Naive B cell (primary cell): ENCODE measurements at regions not wholly inside any gene's neighbourhood (a gene's known extent, or its start where the extent isn't known, plus 50 kb on each side); places are given as distances from the start of the nearest gene placed in this dataset.

Experiments used
- ATAC-seq, 2 donors: fragments of 150-1000 bp; cut with Tn5 transposase; 2 replicates each; pipeline ENCODE4 v1.10.0; 2021; ENCODE audit warnings: low read depth in 2 of 2, mild to moderate bottlenecking in 2 of 2, moderate library complexity in 2 of 2
- DNase-seq: peaks from one replicate; pipeline ENCODE4 v3.0.0; 2022
- H3K27ac Mint-ChIP-seq, 6 donors: one replicate each; pipeline ENCODE4 v1.8.0; 2020 to 2022; ENCODE audit warnings: mild to moderate bottlenecking in 6 of 6, mixed read lengths in 6 of 6, moderate library complexity in 5 of 6, inconsistent platforms in 2 of 6
- H3K27me3 Mint-ChIP-seq, 3 donors: one replicate each; pipeline ENCODE4 v1.8.0; 2021 to 2022; ENCODE audit warnings: mixed read lengths in 3 of 3, mild to moderate bottlenecking in 1 of 3
- H3K36me3 Mint-ChIP-seq, 2 donors: one replicate each; pipeline ENCODE4 v1.8.0; 2020 to 2022; ENCODE audit warnings: mixed read lengths in 2 of 2, inconsistent platforms in 1 of 2, mild to moderate bottlenecking in 1 of 2
- H3K4me1 Mint-ChIP-seq, 3 donors: one replicate each; pipeline ENCODE4 v1.8.0; 2020 to 2022; ENCODE audit warnings: mixed read lengths in 3 of 3, inconsistent platforms in 1 of 3, mild to moderate bottlenecking in 1 of 3, moderate library complexity in 1 of 3
- H3K4me3 Mint-ChIP-seq, 8 donors: one replicate each; pipeline ENCODE4 v1.8.0; 2020 to 2022; ENCODE audit warnings: mild to moderate bottlenecking in 8 of 8, mixed read lengths in 8 of 8, moderate library complexity in 8 of 8, inconsistent platforms in 2 of 8
- H3K9me3 Mint-ChIP-seq, 7 donors: one replicate each; pipeline ENCODE4 v1.8.0; 2020 to 2022; ENCODE audit warnings: mixed read lengths in 7 of 7, mild to moderate bottlenecking in 5 of 7, inconsistent platforms in 2 of 7, moderate library complexity in 1 of 7

DNA sequence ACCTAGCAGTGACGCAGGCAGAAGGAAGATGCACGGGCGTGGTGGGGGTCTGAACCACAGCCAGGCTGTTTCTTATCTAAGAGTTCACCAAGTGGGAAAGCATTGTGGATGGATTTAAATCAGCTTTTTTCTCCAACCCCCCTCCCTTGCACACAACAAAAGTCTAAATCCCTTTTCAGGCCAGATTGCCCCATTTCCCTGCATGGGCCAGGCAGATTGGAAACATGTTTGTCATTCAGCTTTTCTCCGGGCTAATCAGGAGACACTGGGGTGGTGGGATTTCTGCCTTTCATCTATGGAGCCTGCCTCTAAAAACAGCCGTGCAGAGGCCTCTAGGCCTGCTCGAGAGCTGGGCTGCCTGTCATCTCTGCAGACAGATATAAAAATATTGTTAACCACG, 166.3 kb upstream of the LEF1 start:
- ATAC-seq (no peak), DNase-seq (no peak)
- no peaks in the 10 kb centered on the region for H3K36me3 Mint-ChIP-seq
- H3K27me3 Mint-ChIP-seq = no peaks in the 10 kb centered on the region
- H3K27ac Mint-ChIP-seq = no peak overlapping the region
- H3K4me1 Mint-ChIP-seq = no peaks in the 10 kb centered on the region
- peaks cover 0 to 1% (median 0%) of the 10 kb centered on the region in 7 donors for H3K9me3 Mint-ChIP-seq
- H3K4me3 Mint-ChIP-seq = no peak overlapping the region

DNA sequence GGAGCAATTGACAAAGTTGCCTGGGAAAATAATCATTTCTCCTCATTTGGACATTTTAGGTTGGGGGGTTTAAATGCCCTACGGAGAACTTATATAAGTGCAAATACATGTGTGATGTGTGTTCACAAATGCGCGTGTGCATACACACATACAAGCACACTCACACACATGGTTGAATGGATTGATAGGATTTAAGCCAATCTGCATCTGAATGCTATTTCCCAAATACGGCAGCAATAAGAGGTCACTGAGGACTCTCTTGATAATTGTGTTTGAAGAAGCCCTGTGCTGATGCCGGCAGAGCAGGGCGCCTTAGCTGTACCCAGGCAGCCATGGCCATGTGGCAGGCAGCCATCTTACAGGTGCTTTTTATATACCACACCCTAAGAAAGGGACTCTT, 165.3 kb upstream of the LEF1 start:
- Mint-ChIP-seq H3K27me3 (no peaks in the 10 kb centered on the region), H3K27ac (no peak overlapping the region), H3K9me3 (peaks cover 0 to 1% (median 0%) of the 10 kb centered on the region in 7 donors), H3K4me1 (no peaks in the 10 kb centered on the region), H3K4me3 (no peak overlapping the region), H3K36me3 (no peaks in the 10 kb centered on the region)
- DNase-seq = no peak
- ATAC-seq = no peak

DNA sequence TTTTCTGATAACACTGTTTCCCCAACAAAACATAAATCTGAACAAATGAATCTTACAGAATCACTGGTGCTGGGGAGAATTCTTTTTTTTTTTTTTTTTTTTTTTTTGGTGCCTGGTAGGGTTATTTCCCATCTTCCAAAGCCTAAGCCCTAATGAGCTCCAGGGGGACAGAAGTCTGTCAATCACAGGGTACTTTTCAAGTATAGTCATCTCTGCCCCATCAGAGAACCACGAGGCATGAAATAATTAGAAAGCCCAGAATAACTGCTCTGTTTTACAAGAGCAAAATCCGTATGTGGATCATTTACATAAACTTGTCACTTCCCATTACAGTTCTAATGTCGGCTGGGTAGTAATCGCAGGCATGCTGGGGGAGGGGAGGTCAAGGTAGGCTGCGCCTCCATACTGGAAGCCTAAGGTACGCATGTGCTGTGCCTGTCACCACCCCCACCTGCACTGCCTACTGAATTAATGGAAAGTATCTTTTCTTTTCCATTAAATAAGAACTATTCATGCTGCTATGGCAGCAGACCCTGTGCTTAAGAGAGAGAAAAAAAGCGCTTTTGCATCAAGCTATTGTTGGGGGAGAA, 164.7 kb upstream of the LEF1 start:
- H3K4me3 Mint-ChIP-seq = no peak overlapping the region
- no peaks in the 10 kb centered on the region for H3K4me1 Mint-ChIP-seq
- H3K27ac Mint-ChIP-seq = no peak overlapping the region
- H3K36me3 Mint-ChIP-seq = no peaks in the 10 kb centered on the region
- peaks cover 0 to 3% (median 0%) of the 10 kb centered on the region in 7 donors for H3K9me3 Mint-ChIP-seq
- ATAC-seq (no peak), DNase-seq (no peak)
- no peaks in the 10 kb centered on the region for H3K27me3 Mint-ChIP-seq

DNA sequence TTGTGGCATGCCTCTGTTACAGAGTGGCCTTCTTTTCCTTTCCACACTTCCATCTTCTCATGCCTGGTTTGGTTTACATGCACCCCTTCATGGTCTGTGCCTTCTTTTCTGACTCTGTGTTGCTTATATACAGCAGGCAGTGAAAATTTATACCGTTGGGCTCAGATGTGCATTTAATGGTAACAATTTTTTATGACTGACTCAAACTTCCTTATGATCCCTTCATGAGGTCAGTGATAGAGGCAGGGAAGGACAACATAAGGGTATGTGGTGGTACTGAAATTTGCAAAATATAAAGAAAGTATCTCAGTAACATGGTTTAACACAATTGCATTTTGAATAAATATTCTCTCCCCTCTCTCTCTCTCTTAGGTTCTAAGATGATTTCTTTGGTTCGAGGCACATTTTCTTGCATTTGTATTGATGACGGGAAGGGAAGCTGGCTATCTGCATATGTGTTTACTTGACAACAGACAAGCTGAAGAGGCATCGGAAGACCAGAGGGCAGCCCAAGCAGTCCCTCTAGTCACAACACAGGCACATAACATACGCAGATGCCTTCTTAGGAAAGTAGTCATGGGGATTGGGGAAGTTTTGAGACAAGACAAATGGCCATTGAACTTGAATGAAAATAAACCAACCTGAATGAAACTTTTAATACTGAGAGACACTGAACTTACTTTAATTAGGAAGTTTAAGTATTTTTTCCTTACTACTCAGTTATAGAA, 163.3 kb upstream of the LEF1 start:
- DNase-seq (no peak), ATAC-seq (no peak)
- H3K9me3 Mint-ChIP-seq = peaks cover 0 to 5% (median 0%) of the 10 kb centered on the region in 7 donors
- no peaks in the 10 kb centered on the region for H3K36me3 Mint-ChIP-seq
- H3K27me3 Mint-ChIP-seq = no peaks in the 10 kb centered on the region
- no peak overlapping the region for H3K4me3 Mint-ChIP-seq
- H3K4me1 Mint-ChIP-seq = no peaks in the 10 kb centered on the region
- no peak overlapping the region for H3K27ac Mint-ChIP-seq

DNA sequence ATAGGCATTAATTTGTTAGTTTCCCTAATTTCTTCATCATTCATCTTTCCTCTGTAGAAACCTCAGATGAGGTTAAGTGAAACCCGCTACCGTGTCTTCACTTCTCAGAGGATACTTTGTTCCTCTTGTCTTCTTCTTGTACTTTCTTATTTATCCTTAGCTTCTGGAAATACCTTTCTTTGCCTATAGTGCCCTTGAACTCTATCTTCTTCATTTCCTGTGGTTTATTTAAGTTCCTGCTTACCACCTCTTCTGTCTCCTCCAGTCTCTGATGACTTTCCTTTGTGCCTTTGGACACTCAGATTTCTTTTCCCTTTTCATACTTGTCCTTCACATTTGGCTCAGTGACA, 159.6 kb upstream of the LEF1 start:
- H3K36me3 Mint-ChIP-seq = no peaks in the 10 kb centered on the region
- peaks cover 0 to 5% (median 0%) of the 10 kb centered on the region in 7 donors for H3K9me3 Mint-ChIP-seq
- no peak overlapping the region for H3K4me3 Mint-ChIP-seq
- no peaks in the 10 kb centered on the region for H3K4me1 Mint-ChIP-seq
- ATAC-seq (no peak), DNase-seq (no peak)
- no peak overlapping the region for H3K27ac Mint-ChIP-seq
- H3K27me3 Mint-ChIP-seq = no peaks in the 10 kb centered on the region

DNA sequence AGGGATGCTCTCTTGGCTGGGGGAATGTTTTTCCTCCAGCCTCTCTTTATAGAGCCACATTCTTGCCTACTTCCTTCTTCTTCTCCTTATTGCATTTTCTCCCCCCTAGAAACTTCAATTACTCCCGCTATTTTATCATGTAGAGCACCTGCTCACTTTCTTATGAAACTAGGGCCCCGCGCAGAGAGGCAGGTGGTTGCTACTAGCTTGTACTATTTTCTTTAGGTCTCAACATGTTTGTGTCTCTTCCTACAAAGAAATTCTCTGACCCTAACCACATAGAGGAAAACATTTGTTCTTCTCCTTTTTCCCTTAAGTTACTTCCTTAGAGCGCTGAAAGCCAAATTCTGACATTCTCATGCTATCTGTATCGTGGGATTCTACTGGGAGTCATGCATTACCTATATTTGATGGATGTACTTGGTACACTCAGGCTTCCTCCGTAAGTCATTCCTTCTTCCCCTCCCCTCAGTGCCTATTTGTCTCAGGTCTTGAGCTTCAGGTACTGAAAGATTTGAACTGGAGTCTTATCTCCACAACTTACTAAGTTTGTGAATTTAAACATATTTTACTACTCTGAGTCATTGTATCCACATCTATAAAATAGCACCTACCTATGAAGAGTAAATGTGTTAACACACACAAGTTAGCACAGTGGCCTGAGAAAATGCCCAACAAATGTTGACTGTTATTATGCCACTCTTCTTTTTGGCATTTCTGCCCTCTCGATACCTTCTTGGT, 159.1 kb upstream of the LEF1 start:
- Mint-ChIP-seq H3K4me3 (no peak overlapping the region), H3K27ac (no peak overlapping the region), H3K9me3 (peaks cover 0 to 5% (median under 1%) of the 10 kb centered on the region in 7 donors), H3K4me1 (no peaks in the 10 kb centered on the region), H3K27me3 (no peaks in the 10 kb centered on the region), H3K36me3 (peaks cover 0 to under 1% of the 10 kb centered on the region in 2 donors)
- ATAC-seq (no peak), DNase-seq (no peak)

DNA sequence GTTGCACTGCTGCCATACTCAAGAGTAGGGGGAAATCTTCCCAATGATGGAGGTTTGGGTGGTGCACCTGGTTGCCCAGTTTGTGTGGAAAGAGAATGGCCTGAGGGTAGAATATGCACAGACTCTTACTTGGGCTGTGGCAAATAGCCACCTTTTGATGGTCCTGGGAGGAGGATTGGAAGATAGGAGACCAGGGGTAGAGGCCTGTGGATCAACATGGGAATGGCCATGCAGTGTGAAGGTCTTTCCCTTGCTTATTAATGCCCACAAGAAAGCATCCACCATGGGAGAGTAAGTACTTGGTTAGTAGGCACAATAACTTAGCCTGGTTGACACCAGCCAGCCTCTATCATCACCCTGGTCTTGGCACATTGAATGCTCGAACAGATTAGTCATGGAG, 156.8 kb upstream of the LEF1 start:
- no peak overlapping the region for H3K4me3 Mint-ChIP-seq
- H3K9me3 Mint-ChIP-seq = peaks cover 0 to 9% (median 6%) of the 10 kb centered on the region in 7 donors
- H3K36me3 Mint-ChIP-seq = peaks cover 0 to 6% of the 10 kb centered on the region in 2 donors
- no peaks in the 10 kb centered on the region for H3K27me3 Mint-ChIP-seq
- H3K27ac Mint-ChIP-seq = no peak overlapping the region
- no peaks in the 10 kb centered on the region for H3K4me1 Mint-ChIP-seq
- ATAC-seq = no peak
- DNase-seq = no peak

DNA sequence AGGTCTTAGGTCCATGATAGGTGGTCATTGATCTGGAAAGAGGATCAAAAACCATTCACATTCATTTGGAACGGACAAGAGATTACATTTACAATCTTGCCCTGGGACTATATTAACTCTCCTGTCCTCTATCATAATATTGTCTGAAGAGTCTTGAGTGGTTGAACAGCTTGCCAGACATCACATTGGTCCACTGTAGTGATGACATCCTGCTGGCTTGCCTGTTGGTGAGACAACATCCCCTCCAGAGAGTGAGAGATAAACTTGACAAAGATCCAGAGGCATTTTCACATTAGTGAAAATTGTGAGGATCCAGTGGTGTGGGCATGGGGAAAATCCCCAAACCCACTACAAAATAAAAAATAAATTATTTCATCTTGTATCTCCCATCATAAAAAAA, 155.7 kb upstream of the LEF1 start:
- H3K4me1 Mint-ChIP-seq = no peaks in the 10 kb centered on the region
- H3K27me3 Mint-ChIP-seq = no peaks in the 10 kb centered on the region
- ATAC-seq = no peak
- H3K4me3 Mint-ChIP-seq = no peak overlapping the region
- H3K36me3 Mint-ChIP-seq = peaks cover 0 to 6% of the 10 kb centered on the region in 2 donors
- H3K27ac Mint-ChIP-seq = no peak overlapping the region
- peaks cover 0 to 9% (median 6%) of the 10 kb centered on the region in 7 donors for H3K9me3 Mint-ChIP-seq
- no peak for DNase-seq

DNA sequence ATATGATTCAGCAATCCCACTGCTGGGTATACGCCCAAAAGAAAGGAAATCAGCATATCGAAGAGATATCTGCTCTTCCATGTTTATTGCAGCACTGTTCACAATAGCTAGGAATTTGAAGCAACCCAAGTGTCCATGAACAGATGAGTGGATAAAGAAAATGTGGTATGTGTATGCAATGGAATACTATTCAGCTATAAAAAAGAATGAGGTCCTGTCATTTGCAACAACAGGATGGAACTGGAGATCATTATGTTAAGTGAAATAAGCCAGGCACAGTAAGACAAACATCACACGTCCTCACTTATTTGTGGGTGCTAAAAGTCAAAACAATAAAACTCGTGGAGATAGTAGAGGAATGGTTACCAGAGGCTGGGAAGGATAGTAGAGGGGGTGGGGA, 153.8 kb upstream of the LEF1 start:
- H3K27ac Mint-ChIP-seq = no peak overlapping the region
- no peaks in the 10 kb centered on the region for H3K4me1 Mint-ChIP-seq
- no peak for ATAC-seq

DNA sequence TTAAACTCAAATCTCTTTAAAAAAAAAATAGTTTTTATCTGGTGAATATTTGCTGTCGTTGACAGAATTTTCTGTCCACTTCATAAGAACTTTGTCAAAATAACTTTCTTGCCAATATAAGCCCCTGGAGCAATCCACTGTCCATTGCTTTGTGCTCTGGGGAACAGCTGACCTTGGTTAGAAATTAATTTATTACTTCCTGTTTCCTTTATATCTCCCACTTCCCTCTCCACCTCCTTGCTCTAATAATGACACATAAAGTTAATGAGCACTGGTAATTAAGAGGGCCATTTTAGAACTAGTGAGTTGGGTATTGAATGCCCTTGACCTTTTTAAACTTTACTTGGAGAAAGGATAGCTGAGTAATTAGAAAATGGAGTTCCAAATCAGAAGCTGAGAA, 151.3 kb upstream of the LEF1 start:
- H3K27ac Mint-ChIP-seq = no peak overlapping the region
- no peaks in the 10 kb centered on the region for H3K4me1 Mint-ChIP-seq
- DNase-seq (no peak), ATAC-seq (no peak)
- H3K4me3 Mint-ChIP-seq = no peak overlapping the region
- peaks cover 0 to 9% (median 4%) of the 10 kb centered on the region in 7 donors for H3K9me3 Mint-ChIP-seq
- H3K36me3 Mint-ChIP-seq = peaks cover 0 to 6% of the 10 kb centered on the region in 2 donors
- no peaks in the 10 kb centered on the region for H3K27me3 Mint-ChIP-seq

More for the DNA sequence above, 153.8 kb upstream of the LEF1 start:
- H3K27me3 Mint-ChIP-seq = no peaks in the 10 kb centered on the region
- peaks cover 0 to 9% (median 4%) of the 10 kb centered on the region in 7 donors for H3K9me3 Mint-ChIP-seq
- H3K36me3 Mint-ChIP-seq = peaks cover 0 to 6% of the 10 kb centered on the region in 2 donors
- DNase-seq = no peak
- no peak overlapping the region for H3K4me3 Mint-ChIP-seq

DNA sequence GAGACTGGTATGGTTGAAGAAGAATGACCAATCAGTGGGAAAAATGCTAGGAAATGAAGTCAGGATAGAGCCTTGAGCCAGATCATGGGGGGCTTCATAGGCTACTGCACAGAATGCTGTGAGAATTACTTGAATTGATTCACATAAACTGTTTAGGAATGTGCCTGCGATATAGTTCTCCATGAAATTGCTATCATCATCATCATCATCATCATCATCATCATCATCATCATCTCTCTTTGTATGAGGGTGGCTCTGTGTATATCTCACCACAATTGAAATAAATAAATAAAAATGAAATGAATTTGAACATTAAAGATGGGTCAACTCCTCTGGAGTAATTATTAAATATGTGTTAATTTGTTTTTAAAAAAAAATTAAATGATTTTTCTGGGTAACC, 148.6 kb upstream of the LEF1 start:
- ATAC-seq (no peak), DNase-seq (no peak)
- no peaks in the 10 kb centered on the region for H3K27me3 Mint-ChIP-seq
- peaks cover 0 to 6% (median 0%) of the 10 kb centered on the region in 7 donors for H3K9me3 Mint-ChIP-seq
- no peak overlapping the region for H3K27ac Mint-ChIP-seq
- H3K4me1 Mint-ChIP-seq = peaks cover 0 to 4% (median 0%) of the 10 kb centered on the region in 3 donors
- peaks cover 0 to 2% of the 10 kb centered on the region in 2 donors for H3K36me3 Mint-ChIP-seq
- H3K4me3 Mint-ChIP-seq = no peak overlapping the region

DNA sequence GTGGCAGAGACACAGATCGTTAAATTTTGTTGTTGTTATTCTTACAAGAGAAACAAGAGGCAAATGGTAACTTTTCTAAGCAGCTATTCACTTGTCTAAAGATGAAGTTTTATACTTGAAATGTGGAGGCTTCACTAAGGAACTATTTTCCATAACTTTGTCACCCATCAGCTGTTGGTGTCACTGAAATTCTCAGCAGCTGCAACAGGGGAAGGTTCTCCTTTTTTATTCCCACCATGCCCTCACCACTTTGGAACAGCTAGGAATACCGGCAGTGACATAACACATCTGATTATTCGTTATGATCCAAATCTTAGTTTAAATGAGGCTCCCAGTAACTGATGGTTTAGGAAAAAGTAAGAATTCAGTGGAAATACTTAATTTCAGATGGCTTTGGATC, 147.0 kb upstream of the LEF1 start:
- no peak for DNase-seq
- Mint-ChIP-seq H3K4me3 (no peak overlapping the region), H3K9me3 (peaks cover 0 to 7% (median 2%) of the 10 kb centered on the region in 7 donors), H3K36me3 (no peaks in the 10 kb centered on the region), H3K27ac (no peak overlapping the region), H3K27me3 (no peaks in the 10 kb centered on the region), H3K4me1 (peaks cover 0 to 4% (median 0%) of the 10 kb centered on the region in 3 donors)
- ATAC-seq = no peak

DNA sequence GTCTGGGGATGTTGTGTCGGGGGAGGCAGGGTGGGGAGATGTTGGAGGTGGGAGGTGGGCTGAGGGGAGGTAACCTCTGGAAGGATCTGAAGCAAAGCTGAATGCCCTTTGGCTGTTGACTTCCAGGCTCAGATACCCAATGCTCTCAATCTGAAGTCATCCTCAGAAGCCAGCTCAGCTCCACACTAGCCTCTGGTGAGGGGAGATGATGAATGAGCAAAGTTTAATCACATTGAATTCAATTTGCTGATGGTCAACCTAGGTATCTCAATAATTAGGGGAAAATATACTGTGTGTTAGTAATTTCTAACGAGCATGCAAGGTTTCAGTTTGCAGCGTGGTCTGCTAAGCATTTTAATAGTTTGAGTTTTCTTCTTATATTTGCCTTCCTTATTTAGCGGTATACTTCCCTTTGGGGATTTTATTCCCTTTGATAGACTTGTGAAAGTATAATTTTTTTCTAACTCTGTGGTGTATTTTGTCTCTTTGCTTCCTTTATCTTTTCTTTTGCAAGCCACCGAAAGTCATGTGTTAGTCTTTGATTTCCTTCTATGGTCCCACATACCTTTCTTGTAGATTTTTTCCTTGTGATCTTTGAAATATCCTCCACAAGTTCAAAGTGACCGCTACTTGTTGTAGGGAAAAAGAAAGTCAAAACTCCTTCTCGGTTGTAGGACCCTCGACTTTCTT, 146.3 kb upstream of the LEF1 start:
- H3K36me3 Mint-ChIP-seq = no peaks in the 10 kb centered on the region
- H3K9me3 Mint-ChIP-seq = peaks cover 0 to 7% (median 2%) of the 10 kb centered on the region in 7 donors
- H3K4me1 Mint-ChIP-seq = peaks cover 0 to 4% (median 0%) of the 10 kb centered on the region in 3 donors
- ATAC-seq (no peak), DNase-seq (no peak)
- H3K27me3 Mint-ChIP-seq = no peaks in the 10 kb centered on the region
- H3K4me3 Mint-ChIP-seq = peak overlapping the region in 1 of 8 donors; percentile 4
- H3K27ac Mint-ChIP-seq = no peak overlapping the region
